GM18505 (cell line): ENCODE measurements at regions not wholly inside any gene's neighbourhood (a gene's known extent, or its start where the extent isn't known, plus 50 kb on each side); places are given as distances from the start of the nearest gene placed in this dataset.

Source experiments
- ATAC-seq: cut with Tn5 transposase; IDR thresholded peaks from one replicate; pipeline ENCODE4 v1.9.1; 2021; ENCODE audit not compliant: unreplicated experiment
- POLR2A ChIP-seq: IDR thresholded peaks from 4 replicates; pipeline ENCODE4 v1.6.1; 2011; ENCODE audit warnings: borderline replicate concordance; ENCODE audit not compliant: insufficient read depth, insufficient read length; ENCODE audit errors: extremely low read depth

GRCh38 chr6:126784161-126784790 lies 334.2 kb upstream of the RSPO3 start:
- ATAC-seq, result no peak

GRCh38 chr6:126786262-126786661 lies 332.2 kb upstream of the RSPO3 start:
- no peak for ATAC-seq
- TF ChIP-seq POLR2A, result no peak

More at GRCh38 chr6:126784161-126784790, 334.2 kb upstream of the RSPO3 start:
- TF ChIP-seq POLR2A, result no peak

GRCh38 chr6:126787635-126788034 lies 330.8 kb upstream of the RSPO3 start:
- no peak for TF ChIP-seq POLR2A
- ATAC-seq, result no peak

- TF ChIP-seq POLR2A, result no peak
- ATAC-seq, result no peak
These were observed 329.6 kb upstream of the RSPO3 start for GRCh38 chr6:126788861-126789365.

GRCh38 chr6:126792340-126793085 lies 326.0 kb upstream of the RSPO3 start:
- no peak for TF ChIP-seq POLR2A
- ATAC-seq, result no peak

GRCh38 chr6:126795161-126795560 lies 323.3 kb upstream of the RSPO3 start:
- no peak for TF ChIP-seq POLR2A
- ATAC-seq, result no peak

- no peak for TF ChIP-seq POLR2A
- ATAC-seq, result no peak
These were observed 320.5 kb upstream of the RSPO3 start for GRCh38 chr6:126797981-126798380.

- peak; percentile 24 for ATAC-seq
- TF ChIP-seq POLR2A, result no peak
These were observed 314.7 kb upstream of the RSPO3 start for GRCh38 chr6:126803769-126804168.

- TF ChIP-seq POLR2A, result no peak
- peak; percentile 74 for ATAC-seq
These were observed 314.0 kb upstream of the RSPO3 start for GRCh38 chr6:126804332-126805064.

GRCh38 chr6:126805861-126806260 lies 312.6 kb upstream of the RSPO3 start:
- ATAC-seq, result no peak
- TF ChIP-seq POLR2A, result no peak

- no peak for TF ChIP-seq POLR2A
- ATAC-seq, result no peak
These were observed 310.6 kb upstream of the RSPO3 start for GRCh38 chr6:126807876-126808275.

GRCh38 chr6:126811321-126811720 lies 307.1 kb upstream of the RSPO3 start:
- no peak for ATAC-seq
- no peak for TF ChIP-seq POLR2A

GRCh38 chr6:126812010-126812409 lies 306.5 kb upstream of the RSPO3 start:
- no peak for TF ChIP-seq POLR2A
- ATAC-seq, result no peak

GRCh38 chr6:126812651-126813050 lies 305.8 kb upstream of the RSPO3 start:
- TF ChIP-seq POLR2A, result no peak
- ATAC-seq, result no peak

- ATAC-seq, result no peak
- no peak for TF ChIP-seq POLR2A
These were observed 297.8 kb upstream of the RSPO3 start for GRCh38 chr6:126820634-126821033.
